Endothelial cell (in vitro differentiated cells): ENCODE measurements at regions not wholly inside any gene's neighbourhood (a gene's known extent, or its start where the extent isn't known, plus 50 kb on each side); places are given as distances from the start of the nearest gene placed in this dataset.

Source experiments
- DNase-seq: peaks from one replicate; pipeline ENCODE4 v3.0.0; 2021; ENCODE audit warnings: low spot score
- H3K27ac Mint-ChIP-seq: one replicate; pipeline ENCODE4 v1.8.0; 2021; ENCODE audit warnings: mixed read lengths, inconsistent platforms; ENCODE audit not compliant: unreplicated experiment
- H3K27me3 Mint-ChIP-seq: one replicate; pipeline ENCODE4 v1.8.0; 2021; ENCODE audit warnings: mild to moderate bottlenecking, moderate library complexity, mixed read lengths, inconsistent platforms; ENCODE audit not compliant: unreplicated experiment
- H3K36me3 Mint-ChIP-seq: one replicate; pipeline ENCODE4 v1.8.0; 2021; ENCODE audit warnings: mild to moderate bottlenecking, low read depth, mixed read lengths, inconsistent platforms; ENCODE audit not compliant: unreplicated experiment
- H3K4me1 Mint-ChIP-seq: one replicate; pipeline ENCODE4 v1.8.0; 2021; ENCODE audit warnings: mild to moderate bottlenecking, mixed read lengths, inconsistent platforms; ENCODE audit not compliant: unreplicated experiment
- H3K4me3 Mint-ChIP-seq: one replicate; pipeline ENCODE4 v1.8.0; 2021; ENCODE audit warnings: mild to moderate bottlenecking, mixed read lengths, inconsistent platforms; ENCODE audit not compliant: unreplicated experiment
- H3K9me3 Mint-ChIP-seq: one replicate; pipeline ENCODE4 v1.8.0; 2021; ENCODE audit warnings: mixed read lengths, inconsistent platforms; ENCODE audit not compliant: unreplicated experiment
- TF ChIP-seq, protein P1 (sequence below): fragments of 200-600 bp; sonication (generic); IDR thresholded peaks from one replicate; pipeline ENCODE4 v1.5.0; 2021; ENCODE audit warnings: antibody characterized with exemption; ENCODE audit not compliant: unreplicated experiment

- Mint-ChIP-seq H3K27ac (no peak overlapping the region), H3K36me3 (no peaks in the 10 kb centered on the region), H3K27me3 (peaks cover 5% of the 10 kb centered on the region), H3K4me1 (no peaks in the 10 kb centered on the region), H3K9me3 (no peaks in the 10 kb centered on the region), H3K4me3 (no peak overlapping the region)
- TF ChIP-seq, protein P1, sequence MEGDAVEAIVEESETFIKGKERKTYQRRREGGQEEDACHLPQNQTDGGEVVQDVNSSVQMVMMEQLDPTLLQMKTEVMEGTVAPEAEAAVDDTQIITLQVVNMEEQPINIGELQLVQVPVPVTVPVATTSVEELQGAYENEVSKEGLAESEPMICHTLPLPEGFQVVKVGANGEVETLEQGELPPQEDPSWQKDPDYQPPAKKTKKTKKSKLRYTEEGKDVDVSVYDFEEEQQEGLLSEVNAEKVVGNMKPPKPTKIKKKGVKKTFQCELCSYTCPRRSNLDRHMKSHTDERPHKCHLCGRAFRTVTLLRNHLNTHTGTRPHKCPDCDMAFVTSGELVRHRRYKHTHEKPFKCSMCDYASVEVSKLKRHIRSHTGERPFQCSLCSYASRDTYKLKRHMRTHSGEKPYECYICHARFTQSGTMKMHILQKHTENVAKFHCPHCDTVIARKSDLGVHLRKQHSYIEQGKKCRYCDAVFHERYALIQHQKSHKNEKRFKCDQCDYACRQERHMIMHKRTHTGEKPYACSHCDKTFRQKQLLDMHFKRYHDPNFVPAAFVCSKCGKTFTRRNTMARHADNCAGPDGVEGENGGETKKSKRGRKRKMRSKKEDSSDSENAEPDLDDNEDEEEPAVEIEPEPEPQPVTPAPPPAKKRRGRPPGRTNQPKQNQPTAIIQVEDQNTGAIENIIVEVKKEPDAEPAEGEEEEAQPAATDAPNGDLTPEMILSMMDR: no peak
- no peak for DNase-seq
Measured at GRCh38 chr4:54359919-54360650, 131.0 kb downstream of the PDGFRA start.

- no peaks in the 10 kb centered on the region for H3K4me1 Mint-ChIP-seq
- H3K36me3 Mint-ChIP-seq: no peaks in the 10 kb centered on the region
- H3K27me3 Mint-ChIP-seq: peaks cover under 1% of the 10 kb centered on the region
- TF ChIP-seq, protein P1: no peak
- DNase-seq: no peak
- H3K4me3 Mint-ChIP-seq: no peak overlapping the region
- no peaks in the 10 kb centered on the region for H3K9me3 Mint-ChIP-seq
- no peak overlapping the region for H3K27ac Mint-ChIP-seq
Measured at GRCh38 chr4:54363037-54363436, 133.9 kb downstream of the PDGFRA start.

DNA sequence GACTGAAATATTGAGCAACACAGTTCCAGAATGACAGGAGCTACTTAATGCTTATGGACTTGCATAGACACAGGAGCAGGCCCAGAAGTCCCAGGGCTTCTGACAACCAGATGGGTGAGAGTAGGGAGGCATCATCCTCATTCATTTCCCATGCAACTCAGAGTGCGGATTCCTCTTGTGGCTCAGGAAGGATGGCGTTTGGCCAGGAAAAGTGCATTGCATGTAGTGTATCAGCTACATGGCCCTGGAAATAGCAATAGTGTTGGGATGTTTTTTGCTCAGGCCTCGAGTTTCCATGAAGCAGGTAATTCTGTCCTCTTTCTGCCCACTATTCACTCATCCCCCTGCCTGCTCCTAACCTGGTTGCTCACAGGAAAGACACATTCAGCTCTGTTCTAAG is 136.6 kb downstream of the PDGFRA start:
- no peaks in the 10 kb centered on the region for H3K36me3 Mint-ChIP-seq
- no peaks in the 10 kb centered on the region for H3K9me3 Mint-ChIP-seq
- peaks cover 9% of the 10 kb centered on the region for H3K4me1 Mint-ChIP-seq
- H3K27me3 Mint-ChIP-seq: peaks cover under 1% of the 10 kb centered on the region
- no peak overlapping the region for H3K27ac Mint-ChIP-seq
- DNase-seq: no peak
- H3K4me3 Mint-ChIP-seq: no peak overlapping the region
- TF ChIP-seq, protein P1: no peak

GRCh38 chr4:54367059-54367458 is 138.0 kb downstream of the PDGFRA start:
- no peak overlapping the region for H3K4me3 Mint-ChIP-seq
- H3K36me3 Mint-ChIP-seq: no peaks in the 10 kb centered on the region
- peaks cover 2% of the 10 kb centered on the region for H3K27me3 Mint-ChIP-seq
- no peak for DNase-seq
- TF ChIP-seq, protein P1: no peak
- no peaks in the 10 kb centered on the region for H3K9me3 Mint-ChIP-seq
- peaks cover 9% of the 10 kb centered on the region for H3K4me1 Mint-ChIP-seq
- no peak overlapping the region for H3K27ac Mint-ChIP-seq
